ENCODE measurements at regions not wholly inside any gene's neighbourhood (a gene's known extent, or its start where the extent isn't known, plus 50 kb on each side); places are given as distances from the start of the nearest gene placed in this dataset.

GRCh38 chr7:132678656-132679055, 102.4 kb upstream of the PLXNA4 start:
- Histone ChIP-seq H3K9me3 (ENCODE audit: control insufficient read depth, insufficient read depth, low read depth, low read length) (no peaks in the 10 kb centered on the region), H3K4me1 (ENCODE audit: control insufficient read depth, insufficient read depth, low read length) (no peaks in the 10 kb centered on the region), H3K27me3 (ENCODE audit: control insufficient read depth, insufficient read depth, low read length) (peaks cover 4% of the 10 kb centered on the region; the same call in 1 of the 2 replicates), H3K4me3 (ENCODE audit: low read depth in 2 of 2, low read length in 2 of 2) (no peak overlapping the region), H3K27ac (ENCODE audit: low read length) (no peak overlapping the region), H3K36me3 (ENCODE audit: control insufficient read depth, insufficient read depth, low read length) (no peaks in the 10 kb centered on the region)
- ChIA-PET CTCF (no interaction called here), POLR2A (no interaction called here)
- BruUV-seq (replicated peaks): no TSS peak
- no peak for ATAC-seq
- in situ Hi-C loops (cut with HindIII; ENCODE audit: low pct_unique_long_range_greater_than_20kb, low sequenced_read_pairs): no loop called here
- no peak for DNase-seq (ENCODE audit: low read depth, low spot score)
- TF ChIP-seq POLR2AphosphoS5 (IDR thresholded peaks at IDR 0.05; ENCODE audit: low read depth, low read length): no peak
- TF ChIP-seq, protein P1, sequence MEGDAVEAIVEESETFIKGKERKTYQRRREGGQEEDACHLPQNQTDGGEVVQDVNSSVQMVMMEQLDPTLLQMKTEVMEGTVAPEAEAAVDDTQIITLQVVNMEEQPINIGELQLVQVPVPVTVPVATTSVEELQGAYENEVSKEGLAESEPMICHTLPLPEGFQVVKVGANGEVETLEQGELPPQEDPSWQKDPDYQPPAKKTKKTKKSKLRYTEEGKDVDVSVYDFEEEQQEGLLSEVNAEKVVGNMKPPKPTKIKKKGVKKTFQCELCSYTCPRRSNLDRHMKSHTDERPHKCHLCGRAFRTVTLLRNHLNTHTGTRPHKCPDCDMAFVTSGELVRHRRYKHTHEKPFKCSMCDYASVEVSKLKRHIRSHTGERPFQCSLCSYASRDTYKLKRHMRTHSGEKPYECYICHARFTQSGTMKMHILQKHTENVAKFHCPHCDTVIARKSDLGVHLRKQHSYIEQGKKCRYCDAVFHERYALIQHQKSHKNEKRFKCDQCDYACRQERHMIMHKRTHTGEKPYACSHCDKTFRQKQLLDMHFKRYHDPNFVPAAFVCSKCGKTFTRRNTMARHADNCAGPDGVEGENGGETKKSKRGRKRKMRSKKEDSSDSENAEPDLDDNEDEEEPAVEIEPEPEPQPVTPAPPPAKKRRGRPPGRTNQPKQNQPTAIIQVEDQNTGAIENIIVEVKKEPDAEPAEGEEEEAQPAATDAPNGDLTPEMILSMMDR (IDR thresholded peaks at IDR 0.05): no peak
- no peak for TF ChIP-seq REST (IDR thresholded peaks at IDR 0.05; ENCODE audit: insufficient read depth in 1 of 2, low read depth in 2 of 2, low read length in 1 of 2)
- TF ChIP-seq SIN3A (IDR thresholded peaks at IDR 0.05; ENCODE audit: borderline replicate concordance, insufficient read depth, low read depth, low read length): no peak
- intact Hi-C loops (cut with micrococcal nuclease; ENCODE audit: unreplicated experiment): no loop called here

DNA sequence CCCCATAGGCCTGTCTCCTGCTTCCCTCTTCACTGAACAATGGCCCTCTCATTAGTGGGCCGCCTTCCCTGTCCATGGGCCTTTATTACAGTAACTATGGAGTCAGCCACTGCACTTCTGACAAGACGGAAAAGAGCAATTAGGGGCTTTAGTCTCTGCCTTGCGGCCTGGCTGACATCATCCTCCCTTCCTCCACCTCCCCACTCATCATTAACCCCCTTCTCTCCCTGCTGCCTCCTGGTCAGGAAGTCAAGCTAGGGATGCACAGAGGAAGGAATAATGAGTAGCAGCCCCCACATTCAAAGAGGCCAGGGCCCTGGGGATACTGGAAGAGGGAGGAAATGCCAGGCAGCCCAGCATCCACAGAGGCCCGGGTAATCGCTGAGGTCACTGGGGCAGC, 101.6 kb upstream of the PLXNA4 start:
- no peaks in the 10 kb centered on the region for H3K4me1 ChIP-seq (ENCODE audit: control insufficient read depth, insufficient read depth, low read length)
- no peak overlapping the region for H3K4me3 ChIP-seq (ENCODE audit: low read depth in 2 of 2, low read length in 2 of 2)
- DNase-seq (ENCODE audit: low read depth, low spot score): no peak
- H3K9me3 ChIP-seq (ENCODE audit: control insufficient read depth, insufficient read depth, low read depth, low read length): no peaks in the 10 kb centered on the region
- H3K36me3 ChIP-seq (ENCODE audit: control insufficient read depth, insufficient read depth, low read length): no peaks in the 10 kb centered on the region
- no TSS peak for BruUV-seq (replicated peaks)
- POLR2A ChIA-PET: no interaction called here
- ATAC-seq: no peak
- TF ChIP-seq POLR2AphosphoS5 (IDR thresholded peaks at IDR 0.05; ENCODE audit: low read depth, low read length) (no peak), REST (IDR thresholded peaks at IDR 0.05; ENCODE audit: insufficient read depth in 1 of 2, low read depth in 2 of 2, low read length in 1 of 2) (no peak), TCF7L2 (IDR thresholded peaks at IDR 0.05; ENCODE audit: low read depth, low read length) (no peak), SIN3A (IDR thresholded peaks at IDR 0.05; ENCODE audit: borderline replicate concordance, insufficient read depth, low read depth, low read length) (no peak)
- TF ChIP-seq, protein P1 (IDR thresholded peaks at IDR 0.05): no peak
- intact Hi-C loops (cut with micrococcal nuclease; ENCODE audit: unreplicated experiment) (no loop called here), in situ Hi-C loops (cut with HindIII; ENCODE audit: low pct_unique_long_range_greater_than_20kb, low sequenced_read_pairs) (no loop called here)
- CTCF ChIA-PET: no interaction called here
- peaks cover 4% of the 10 kb centered on the region; the same call in 1 of the 2 replicates for H3K27me3 ChIP-seq (ENCODE audit: control insufficient read depth, insufficient read depth, low read length)
- H3K27ac ChIP-seq (ENCODE audit: low read length): no peak overlapping the region

All from Panc1 (cell line).